ENCODE measurements at regions not wholly inside any gene's neighbourhood (a gene's known extent, or its start where the extent isn't known, plus 50 kb on each side); places are given as distances from the start of the nearest gene placed in this dataset.

GRCh38 chr7:42774436-42774835, 137.4 kb downstream of the C7orf25 start:
- no peak overlapping the region for H3K4me3 ChIP-seq (ENCODE audit: insufficient read depth, low read length, poor library complexity, severe bottlenecking)
- H3K27me3 ChIP-seq (ENCODE audit: low read length): no peaks in the 10 kb centered on the region
- no peaks in the 10 kb centered on the region for H3K79me2 ChIP-seq (ENCODE audit: insufficient read depth, low read length)
- no peak for TF ChIP-seq EZH2phosphoT487 (conservative IDR thresholded peaks at IDR 0.05; ENCODE audit: low read length)
- TF ChIP-seq CTCF (IDR thresholded peaks at IDR 0.05; ENCODE audit: insufficient read depth, low read length, poor library complexity, severe bottlenecking): no peak
- no peak overlapping the region for H3K27ac ChIP-seq (ENCODE audit: low read depth, low read length)
- no peaks in the 10 kb centered on the region; the same call in 1 of the 2 replicates for H3K9me3 ChIP-seq (ENCODE audit: insufficient read depth, low read length)
- no peak overlapping the region for H3K4me2 ChIP-seq (ENCODE audit: low read depth, low read length, poor library complexity, severe bottlenecking)
- H3K9ac ChIP-seq (ENCODE audit: low read length): no peak overlapping the region
- H3K36me3 ChIP-seq (ENCODE audit: low read length): no peaks in the 10 kb centered on the region
- no peak overlapping the region for H2AFZ ChIP-seq (ENCODE audit: low read depth, low read length, severe bottlenecking)
- no peaks in the 10 kb centered on the region for H3K9me2 ChIP-seq (replicated peaks; ENCODE audit: insufficient read depth, low read length)
- no peaks in the 10 kb centered on the region for H3F3A ChIP-seq (ENCODE audit: insufficient read depth)
- no peaks in the 10 kb centered on the region for H4K20me1 ChIP-seq (ENCODE audit: low read depth, low read length)

- no peak overlapping the region for H3K4me3 ChIP-seq (ENCODE audit: insufficient read depth, low read length, poor library complexity, severe bottlenecking)
- no peaks in the 10 kb centered on the region for H3K36me3 ChIP-seq (ENCODE audit: low read length)
- no peaks in the 10 kb centered on the region for H3K27me3 ChIP-seq (ENCODE audit: low read length)
Measured at GRCh38 chr7:42770114-42770513, 141.8 kb downstream of the C7orf25 start.

GRCh38 chr7:42768045-42768444, 143.8 kb downstream of the C7orf25 start:
- no peaks in the 10 kb centered on the region for H3K9me2 ChIP-seq (replicated peaks; ENCODE audit: insufficient read depth, low read length)
- no peaks in the 10 kb centered on the region for H3K27me3 ChIP-seq (ENCODE audit: low read length)
- no peaks in the 10 kb centered on the region for H3F3A ChIP-seq (ENCODE audit: insufficient read depth)
- TF ChIP-seq EZH2phosphoT487 (conservative IDR thresholded peaks at IDR 0.05; ENCODE audit: low read length) (no peak), CTCF (IDR thresholded peaks at IDR 0.05; ENCODE audit: insufficient read depth, low read length, poor library complexity, severe bottlenecking) (no peak)
- no peak overlapping the region for H3K27ac ChIP-seq (ENCODE audit: low read depth, low read length)
- no peaks in the 10 kb centered on the region for H3K36me3 ChIP-seq (ENCODE audit: low read length)
- H3K4me3 ChIP-seq (ENCODE audit: insufficient read depth, low read length, poor library complexity, severe bottlenecking): no peak overlapping the region
- no peak overlapping the region for H2AFZ ChIP-seq (ENCODE audit: low read depth, low read length, severe bottlenecking)
- H4K20me1 ChIP-seq (ENCODE audit: low read depth, low read length): no peaks in the 10 kb centered on the region
- H3K9me3 ChIP-seq (ENCODE audit: insufficient read depth, low read length): no peaks in the 10 kb centered on the region
- no peak overlapping the region for H3K9ac ChIP-seq (ENCODE audit: low read length)
- no peak overlapping the region for H3K4me2 ChIP-seq (ENCODE audit: low read depth, low read length, poor library complexity, severe bottlenecking)
- no peaks in the 10 kb centered on the region for H3K79me2 ChIP-seq (ENCODE audit: insufficient read depth, low read length)

More at GRCh38 chr7:42770114-42770513, 141.8 kb downstream of the C7orf25 start:
- Histone ChIP-seq H3K9me3 (ENCODE audit: insufficient read depth, low read length) (no peaks in the 10 kb centered on the region), H3K9me2 (replicated peaks; ENCODE audit: insufficient read depth, low read length) (no peaks in the 10 kb centered on the region), H2AFZ (ENCODE audit: low read depth, low read length, severe bottlenecking) (no peak overlapping the region), H3K9ac (ENCODE audit: low read length) (no peak overlapping the region), H4K20me1 (ENCODE audit: low read depth, low read length) (no peaks in the 10 kb centered on the region), H3F3A (ENCODE audit: insufficient read depth) (no peaks in the 10 kb centered on the region), H3K79me2 (ENCODE audit: insufficient read depth, low read length) (no peaks in the 10 kb centered on the region), H3K27ac (ENCODE audit: low read depth, low read length) (no peak overlapping the region), H3K4me2 (ENCODE audit: low read depth, low read length, poor library complexity, severe bottlenecking) (no peak overlapping the region)
- TF ChIP-seq CTCF (IDR thresholded peaks at IDR 0.05; ENCODE audit: insufficient read depth, low read length, poor library complexity, severe bottlenecking): no peak
- no peak for TF ChIP-seq EZH2phosphoT487 (conservative IDR thresholded peaks at IDR 0.05; ENCODE audit: low read length)

Data from SU-DHL-6 (cell line).